ENCODE measurements at regions not wholly inside any gene's neighbourhood (a gene's known extent, or its start where the extent isn't known, plus 50 kb on each side); places are given as distances from the start of the nearest gene placed in this dataset.
A peak's percentile ranks its signal among the peaks of the same experiment; 100 is the strongest.

- DNase-seq (ENCODE audit: low read depth, low spot score), result no peak
- in situ Hi-C loops (cut with HindIII; ENCODE audit: low pct_unique_long_range_greater_than_20kb, low sequenced_read_pairs), result no loop called here
These were observed 81.9 kb downstream of the ERMARD start for GRCh38 chr6:169833258-169833794.

- in situ Hi-C loops (cut with HindIII; ENCODE audit: low pct_unique_long_range_greater_than_20kb, low sequenced_read_pairs), result no loop called here
- DNase-seq (ENCODE audit: low read depth, low spot score), result no peak
These were observed 81.0 kb downstream of the ERMARD start for GRCh38 chr6:169832247-169832948.

DNA sequence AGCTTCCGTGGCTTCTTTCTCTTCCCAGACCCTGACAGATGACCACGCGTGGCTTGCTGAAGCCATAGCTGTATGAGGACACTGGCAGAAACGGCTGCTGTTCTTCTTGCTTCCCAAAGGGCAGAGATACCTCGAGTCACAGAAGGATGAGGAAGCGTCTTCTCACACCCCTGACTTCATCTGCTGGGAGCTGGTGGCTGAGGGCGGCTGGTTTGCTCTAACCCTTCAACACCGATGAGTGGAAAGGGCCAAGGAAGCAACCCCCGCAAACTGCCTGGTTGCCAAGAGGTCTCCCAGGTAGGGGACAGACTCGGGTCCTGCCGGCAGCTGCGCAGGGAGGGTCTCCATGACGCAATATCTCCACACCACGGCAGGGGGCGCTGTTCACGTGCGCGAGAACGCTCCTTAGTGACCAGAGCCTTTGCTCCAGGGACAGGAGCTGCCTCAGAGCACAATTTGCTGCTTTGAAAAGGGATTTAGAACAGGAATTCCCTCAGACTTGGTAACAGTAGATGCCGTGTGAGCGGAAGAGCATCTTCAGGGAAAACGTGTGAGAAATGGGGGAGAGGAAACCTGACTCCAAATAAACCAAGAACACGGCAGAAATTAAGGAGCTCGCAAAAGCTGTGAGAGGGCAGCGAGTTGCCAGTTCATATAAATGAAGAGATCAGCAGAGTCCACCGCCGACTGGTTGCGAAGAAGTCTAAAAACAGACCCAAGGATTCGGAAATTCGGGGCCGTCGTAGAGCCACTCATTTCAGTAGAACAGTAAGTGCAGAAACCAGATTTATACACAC lies 80.2 kb downstream of the ERMARD start:
- in situ Hi-C loops (cut with HindIII; ENCODE audit: low pct_unique_long_range_greater_than_20kb, low sequenced_read_pairs), result no loop called here
- peak; percentile 68 for DNase-seq (ENCODE audit: low read depth, low spot score)

Data from SK-MEL-5 (cell line).